ENCODE measurements at regions not wholly inside any gene's neighbourhood (a gene's known extent, or its start where the extent isn't known, plus 50 kb on each side); places are given as distances from the start of the nearest gene placed in this dataset.

- TF ChIP-seq, protein P1, sequence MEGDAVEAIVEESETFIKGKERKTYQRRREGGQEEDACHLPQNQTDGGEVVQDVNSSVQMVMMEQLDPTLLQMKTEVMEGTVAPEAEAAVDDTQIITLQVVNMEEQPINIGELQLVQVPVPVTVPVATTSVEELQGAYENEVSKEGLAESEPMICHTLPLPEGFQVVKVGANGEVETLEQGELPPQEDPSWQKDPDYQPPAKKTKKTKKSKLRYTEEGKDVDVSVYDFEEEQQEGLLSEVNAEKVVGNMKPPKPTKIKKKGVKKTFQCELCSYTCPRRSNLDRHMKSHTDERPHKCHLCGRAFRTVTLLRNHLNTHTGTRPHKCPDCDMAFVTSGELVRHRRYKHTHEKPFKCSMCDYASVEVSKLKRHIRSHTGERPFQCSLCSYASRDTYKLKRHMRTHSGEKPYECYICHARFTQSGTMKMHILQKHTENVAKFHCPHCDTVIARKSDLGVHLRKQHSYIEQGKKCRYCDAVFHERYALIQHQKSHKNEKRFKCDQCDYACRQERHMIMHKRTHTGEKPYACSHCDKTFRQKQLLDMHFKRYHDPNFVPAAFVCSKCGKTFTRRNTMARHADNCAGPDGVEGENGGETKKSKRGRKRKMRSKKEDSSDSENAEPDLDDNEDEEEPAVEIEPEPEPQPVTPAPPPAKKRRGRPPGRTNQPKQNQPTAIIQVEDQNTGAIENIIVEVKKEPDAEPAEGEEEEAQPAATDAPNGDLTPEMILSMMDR (IDR thresholded peaks at IDR 0.05; ENCODE audit: poor library complexity): no peak
- TF ChIP-seq EZH2phosphoT487 (IDR thresholded peaks at IDR 0.05; ENCODE audit: low read depth, severe bottlenecking, unreplicated experiment) (no peak), EZH2 (IDR thresholded peaks at IDR 0.05; ENCODE audit: borderline replicate concordance) (no peak)
Observed at GRCh38 chr2:107731435-107731834, 95.3 kb upstream of the RGPD4 start.

All from hepatocyte (in vitro differentiated cells).